Right lobe of liver (tissue), 4 donors: ENCODE measurements at regions not wholly inside any gene's neighbourhood (a gene's known extent, or its start where the extent isn't known, plus 50 kb on each side); places are given as distances from the start of the nearest gene placed in this dataset.

Source experiments
- POLR2A ChIP-seq: fragments of 450-650 bp; IDR thresholded peaks from one replicate; pipeline ENCODE4 v1.6.1; 2017; ENCODE audit warnings: antibody characterized with exemption, mild to moderate bottlenecking
- TF ChIP-seq, protein P1 (sequence below), 4 donors: fragments of 200-600 bp in 3 of 4; fragments of 450-650 bp in 1 of 4; IDR thresholded peaks; one replicate each; pipeline versions ENCODE4 v1.5.1 to v1.8.0; 2016 to 2022; ENCODE audit warnings: antibody characterized with exemption in 4 of 4, mild to moderate bottlenecking in 2 of 4
- donor health status: DM: no; HTN: no; CAD: no.
- donor health status: DM: no; HTN: no; CAD: no.
- donor health status: DM: no; HTN: yes; CAD: no.

DNA sequence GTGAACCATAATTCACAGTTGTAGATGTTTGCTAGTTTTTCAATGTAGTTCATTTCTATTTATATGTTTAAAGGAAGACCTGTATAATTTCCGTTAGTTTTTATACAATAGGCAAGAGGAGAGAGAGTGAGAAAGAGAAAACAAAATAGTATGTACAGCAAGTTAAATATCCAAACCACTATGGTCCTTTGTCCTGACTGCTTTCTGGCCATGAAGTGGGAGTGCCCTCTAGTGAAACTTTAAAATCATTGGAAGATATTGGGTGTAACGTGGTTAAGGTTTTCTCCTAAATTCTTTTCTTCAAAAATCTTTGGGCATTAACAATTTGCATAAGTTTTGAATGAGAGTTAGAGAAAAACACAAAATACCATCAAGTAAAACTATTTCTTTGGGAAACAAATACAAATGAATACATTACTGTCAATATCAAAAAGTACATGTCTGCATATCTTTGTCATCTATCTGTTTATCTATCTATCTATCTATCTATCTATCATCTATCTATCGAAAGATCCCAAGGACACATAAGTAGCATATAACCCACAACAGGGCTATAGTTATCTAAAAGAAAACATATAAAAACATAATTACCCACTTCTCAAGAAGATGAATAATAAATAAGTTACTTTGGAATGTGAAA is 534.6 kb upstream of the ATP11B start:
- TF ChIP-seq, protein P1, sequence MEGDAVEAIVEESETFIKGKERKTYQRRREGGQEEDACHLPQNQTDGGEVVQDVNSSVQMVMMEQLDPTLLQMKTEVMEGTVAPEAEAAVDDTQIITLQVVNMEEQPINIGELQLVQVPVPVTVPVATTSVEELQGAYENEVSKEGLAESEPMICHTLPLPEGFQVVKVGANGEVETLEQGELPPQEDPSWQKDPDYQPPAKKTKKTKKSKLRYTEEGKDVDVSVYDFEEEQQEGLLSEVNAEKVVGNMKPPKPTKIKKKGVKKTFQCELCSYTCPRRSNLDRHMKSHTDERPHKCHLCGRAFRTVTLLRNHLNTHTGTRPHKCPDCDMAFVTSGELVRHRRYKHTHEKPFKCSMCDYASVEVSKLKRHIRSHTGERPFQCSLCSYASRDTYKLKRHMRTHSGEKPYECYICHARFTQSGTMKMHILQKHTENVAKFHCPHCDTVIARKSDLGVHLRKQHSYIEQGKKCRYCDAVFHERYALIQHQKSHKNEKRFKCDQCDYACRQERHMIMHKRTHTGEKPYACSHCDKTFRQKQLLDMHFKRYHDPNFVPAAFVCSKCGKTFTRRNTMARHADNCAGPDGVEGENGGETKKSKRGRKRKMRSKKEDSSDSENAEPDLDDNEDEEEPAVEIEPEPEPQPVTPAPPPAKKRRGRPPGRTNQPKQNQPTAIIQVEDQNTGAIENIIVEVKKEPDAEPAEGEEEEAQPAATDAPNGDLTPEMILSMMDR (IDR thresholded peaks at IDR 0.05) = peak; percentile 55 to 71 (median 68)
- no peak for TF ChIP-seq POLR2A
